ENCODE measurements at regions not wholly inside any gene's neighbourhood (a gene's known extent, or its start where the extent isn't known, plus 50 kb on each side); places are given as distances from the start of the nearest gene placed in this dataset.

GRCh38 chr6:164151161-164152120 lies 736.9 kb downstream of the QKI start:
- Histone ChIP-seq H3K36me3 (ENCODE audit: control insufficient read depth in 1 of 2, insufficient read depth in 2 of 2, low read depth in 1 of 2, low read length in 2 of 2) (no peaks in the 10 kb centered on the region), H2BK12ac (ENCODE audit: low read length in 2 of 2) (no peak overlapping the region), H4K91ac (ENCODE audit: low read length) (no peak overlapping the region), H2AFZ (ENCODE audit: low read depth, low read length) (no peak overlapping the region), H3K79me1 (replicated peaks; ENCODE audit: low read length, poor library complexity, severe bottlenecking) (no peaks in the 10 kb centered on the region), H3K27ac (ENCODE audit: low read length, poor library complexity, severe bottlenecking) (no peak overlapping the region), H3K27me3 (ENCODE audit: control insufficient read depth in 1 of 2, insufficient read depth in 1 of 2, low read length in 2 of 2) (no peaks in the 10 kb centered on the region), H3K4me2 (ENCODE audit: low read length, poor library complexity, severe bottlenecking) (no peak overlapping the region), H3K18ac (ENCODE audit: low read depth in 1 of 2, low read length in 2 of 2) (no peak overlapping the region), H3K9ac (ENCODE audit: low read length) (no peak overlapping the region), H3K14ac (ENCODE audit: low read length in 2 of 2) (no peak overlapping the region), H3K23ac (ENCODE audit: low read length in 2 of 2) (no peak overlapping the region), H3K9me3 (ENCODE audit: control insufficient read depth, low read length) (peaks cover under 1% of the 10 kb centered on the region), H2BK5ac (ENCODE audit: low read depth, low read length, poor library complexity, severe bottlenecking) (no peak overlapping the region), H3K4ac (ENCODE audit: low read depth in 1 of 2, low read length in 2 of 2) (no peak overlapping the region), H2AK5ac (ENCODE audit: low read length, severe bottlenecking) (no peak overlapping the region), H3K4me1 (ENCODE audit: control insufficient read depth, insufficient read depth, low read depth, low read length) (no peaks in the 10 kb centered on the region), H3K4me3 (ENCODE audit: insufficient read depth in 1 of 2, low read depth in 1 of 2, low read length in 2 of 2) (no peak overlapping the region), H2BK120ac (ENCODE audit: low read depth, low read length) (no peak overlapping the region), H4K8ac (ENCODE audit: low read length) (no peak overlapping the region), H2BK15ac (ENCODE audit: low read depth, poor library complexity, severe bottlenecking) (no peak overlapping the region)
- 83% methylated on average over 12 of the region's 19 CpGs for WGBS
- no peak for DNase-seq

DNA sequence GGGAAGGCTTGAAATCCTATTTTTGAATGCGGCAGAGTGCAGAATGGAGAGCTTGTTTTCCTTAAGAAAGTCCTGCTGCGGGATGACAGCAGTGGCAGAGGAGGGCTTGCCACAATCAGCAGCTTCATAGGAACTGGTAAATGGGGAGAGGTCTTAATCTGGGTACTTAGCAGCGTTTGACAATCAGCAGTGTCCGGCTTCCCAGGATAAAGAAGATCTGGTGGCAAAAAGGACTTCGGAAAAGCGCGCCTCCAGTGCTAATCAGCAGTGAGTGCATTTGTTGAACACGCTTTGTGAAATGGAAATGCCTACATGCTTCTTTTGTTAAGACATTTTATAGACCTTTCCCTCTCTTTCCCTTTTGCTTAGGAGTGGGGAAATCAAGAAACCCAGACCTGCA lies 735.7 kb downstream of the QKI start:
- no peak overlapping the region for H3K4ac ChIP-seq (ENCODE audit: low read depth in 1 of 2, low read length in 2 of 2)
- H2BK5ac ChIP-seq (ENCODE audit: low read depth, low read length, poor library complexity, severe bottlenecking), result no peak overlapping the region
- H3K14ac ChIP-seq (ENCODE audit: low read length in 2 of 2), result no peak overlapping the region
- H2BK15ac ChIP-seq (ENCODE audit: low read depth, poor library complexity, severe bottlenecking), result no peak overlapping the region
- no peak for DNase-seq
- H3K36me3 ChIP-seq (ENCODE audit: control insufficient read depth in 1 of 2, insufficient read depth in 2 of 2, low read depth in 1 of 2, low read length in 2 of 2), result no peaks in the 10 kb centered on the region
- H3K4me3 ChIP-seq (ENCODE audit: insufficient read depth in 1 of 2, low read depth in 1 of 2, low read length in 2 of 2), result no peak overlapping the region
- no peak overlapping the region for H3K18ac ChIP-seq (ENCODE audit: low read depth in 1 of 2, low read length in 2 of 2)
- no peaks in the 10 kb centered on the region for H3K27me3 ChIP-seq (ENCODE audit: control insufficient read depth in 1 of 2, insufficient read depth in 1 of 2, low read length in 2 of 2)
- no peak overlapping the region for H3K9ac ChIP-seq (ENCODE audit: low read length)
- no peak overlapping the region for H4K8ac ChIP-seq (ENCODE audit: low read length)
- H3K9me3 ChIP-seq (ENCODE audit: control insufficient read depth, low read length), result no peaks in the 10 kb centered on the region
- H3K4me2 ChIP-seq (ENCODE audit: low read length, poor library complexity, severe bottlenecking), result no peak overlapping the region
- H3K4me1 ChIP-seq (ENCODE audit: control insufficient read depth, insufficient read depth, low read depth, low read length), result no peaks in the 10 kb centered on the region
- no peaks in the 10 kb centered on the region for H3K79me1 ChIP-seq (replicated peaks; ENCODE audit: low read length, poor library complexity, severe bottlenecking)
- WGBS, result 85% methylated on average over 4 of the region's 8 CpGs
- no peak overlapping the region for H2BK120ac ChIP-seq (ENCODE audit: low read depth, low read length)
- H3K23ac ChIP-seq (ENCODE audit: low read length in 2 of 2), result no peak overlapping the region
- no peak overlapping the region for H2AK5ac ChIP-seq (ENCODE audit: low read length, severe bottlenecking)
- H3K27ac ChIP-seq (ENCODE audit: low read length, poor library complexity, severe bottlenecking), result no peak overlapping the region
- H2AFZ ChIP-seq (ENCODE audit: low read depth, low read length), result no peak overlapping the region
- H4K91ac ChIP-seq (ENCODE audit: low read length), result no peak overlapping the region
- H2BK12ac ChIP-seq (ENCODE audit: low read length in 2 of 2), result no peak overlapping the region

DNA sequence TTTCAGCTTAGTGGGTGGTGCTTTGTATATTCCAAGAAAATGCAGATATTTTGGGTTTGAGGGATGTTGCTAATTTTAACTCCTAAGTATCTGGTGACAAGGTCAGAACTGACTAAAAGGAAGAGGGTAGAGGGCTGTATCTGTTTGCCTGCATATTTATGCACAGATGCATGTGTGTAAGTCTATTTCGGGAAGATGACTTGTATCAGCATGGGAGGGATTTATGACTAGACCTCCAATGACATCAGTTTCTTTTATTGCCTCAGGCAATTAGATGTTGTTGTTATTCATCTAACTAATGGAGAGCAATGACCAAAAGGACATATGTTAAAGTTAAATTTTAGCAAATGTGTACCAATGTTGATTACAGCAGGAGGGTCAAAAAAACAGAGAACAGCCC lies 734.3 kb downstream of the QKI start:
- Histone ChIP-seq H2AFZ (ENCODE audit: low read depth, low read length) (no peak overlapping the region), H3K4me2 (ENCODE audit: low read length, poor library complexity, severe bottlenecking) (no peak overlapping the region), H3K27ac (ENCODE audit: low read length, poor library complexity, severe bottlenecking) (no peak overlapping the region), H2AK5ac (ENCODE audit: low read length, severe bottlenecking) (no peak overlapping the region), H3K79me1 (replicated peaks; ENCODE audit: low read length, poor library complexity, severe bottlenecking) (no peaks in the 10 kb centered on the region), H3K4me1 (ENCODE audit: control insufficient read depth, insufficient read depth, low read depth, low read length) (no peaks in the 10 kb centered on the region), H2BK12ac (ENCODE audit: low read length in 2 of 2) (no peak overlapping the region), H3K9me3 (ENCODE audit: control insufficient read depth, low read length) (no peaks in the 10 kb centered on the region), H4K8ac (ENCODE audit: low read length) (no peak overlapping the region), H2BK5ac (ENCODE audit: low read depth, low read length, poor library complexity, severe bottlenecking) (no peak overlapping the region), H3K14ac (ENCODE audit: low read length in 2 of 2) (no peak overlapping the region), H3K4ac (ENCODE audit: low read depth in 1 of 2, low read length in 2 of 2) (no peak overlapping the region), H3K36me3 (ENCODE audit: control insufficient read depth in 1 of 2, insufficient read depth in 2 of 2, low read depth in 1 of 2, low read length in 2 of 2) (no peaks in the 10 kb centered on the region), H2BK15ac (ENCODE audit: low read depth, poor library complexity, severe bottlenecking) (no peak overlapping the region), H3K9ac (ENCODE audit: low read length) (no peak overlapping the region), H3K23ac (ENCODE audit: low read length in 2 of 2) (no peak overlapping the region), H3K4me3 (ENCODE audit: insufficient read depth in 1 of 2, low read depth in 1 of 2, low read length in 2 of 2) (no peak overlapping the region), H3K18ac (ENCODE audit: low read depth in 1 of 2, low read length in 2 of 2) (no peak overlapping the region), H3K27me3 (ENCODE audit: control insufficient read depth in 1 of 2, insufficient read depth in 1 of 2, low read length in 2 of 2) (no peaks in the 10 kb centered on the region), H2BK120ac (ENCODE audit: low read depth, low read length) (no peak overlapping the region), H4K91ac (ENCODE audit: low read length) (no peak overlapping the region)
- 44% methylated on average over 1 of the region's 1 CpG for WGBS
- no peak for DNase-seq

- H2BK120ac ChIP-seq (ENCODE audit: low read depth, low read length), result no peak overlapping the region
- H2BK5ac ChIP-seq (ENCODE audit: low read depth, low read length, poor library complexity, severe bottlenecking), result no peak overlapping the region
- H4K8ac ChIP-seq (ENCODE audit: low read length), result no peak overlapping the region
- no peak overlapping the region for H3K27ac ChIP-seq (ENCODE audit: low read length, poor library complexity, severe bottlenecking)
- no peak overlapping the region for H2AK5ac ChIP-seq (ENCODE audit: low read length, severe bottlenecking)
- H3K4me1 ChIP-seq (ENCODE audit: control insufficient read depth, insufficient read depth, low read depth, low read length), result no peaks in the 10 kb centered on the region
- no peak overlapping the region for H3K4ac ChIP-seq (ENCODE audit: low read depth in 1 of 2, low read length in 2 of 2)
- no peaks in the 10 kb centered on the region for H3K79me1 ChIP-seq (replicated peaks; ENCODE audit: low read length, poor library complexity, severe bottlenecking)
- no peak overlapping the region for H3K18ac ChIP-seq (ENCODE audit: low read depth in 1 of 2, low read length in 2 of 2)
- no peaks in the 10 kb centered on the region for H3K36me3 ChIP-seq (ENCODE audit: control insufficient read depth in 1 of 2, insufficient read depth in 2 of 2, low read depth in 1 of 2, low read length in 2 of 2)
- H3K4me3 ChIP-seq (ENCODE audit: insufficient read depth in 1 of 2, low read depth in 1 of 2, low read length in 2 of 2), result no peak overlapping the region
- H3K14ac ChIP-seq (ENCODE audit: low read length in 2 of 2), result no peak overlapping the region
- H2AFZ ChIP-seq (ENCODE audit: low read depth, low read length), result no peak overlapping the region
- 86% methylated on average over 13 of the region's 13 CpGs for whole genome bisulfite sequencing
- H3K23ac ChIP-seq (ENCODE audit: low read length in 2 of 2), result no peak overlapping the region
- H3K4me2 ChIP-seq (ENCODE audit: low read length, poor library complexity, severe bottlenecking), result no peak overlapping the region
- no peak overlapping the region for H2BK12ac ChIP-seq (ENCODE audit: low read length in 2 of 2)
- H4K91ac ChIP-seq (ENCODE audit: low read length), result no peak overlapping the region
- no peak overlapping the region for H2BK15ac ChIP-seq (ENCODE audit: low read depth, poor library complexity, severe bottlenecking)
- H3K9ac ChIP-seq (ENCODE audit: low read length), result no peak overlapping the region
- no peaks in the 10 kb centered on the region for H3K27me3 ChIP-seq (ENCODE audit: control insufficient read depth in 1 of 2, insufficient read depth in 1 of 2, low read length in 2 of 2)
- no peaks in the 10 kb centered on the region for H3K9me3 ChIP-seq (ENCODE audit: control insufficient read depth, low read length)
- no peak for DNase-seq
Observed at GRCh38 chr6:164144316-164144715, 729.8 kb downstream of the QKI start.
